ENCODE measurements at regions not wholly inside any gene's neighbourhood (a gene's known extent, or its start where the extent isn't known, plus 50 kb on each side); places are given as distances from the start of the nearest gene placed in this dataset.

DNA sequence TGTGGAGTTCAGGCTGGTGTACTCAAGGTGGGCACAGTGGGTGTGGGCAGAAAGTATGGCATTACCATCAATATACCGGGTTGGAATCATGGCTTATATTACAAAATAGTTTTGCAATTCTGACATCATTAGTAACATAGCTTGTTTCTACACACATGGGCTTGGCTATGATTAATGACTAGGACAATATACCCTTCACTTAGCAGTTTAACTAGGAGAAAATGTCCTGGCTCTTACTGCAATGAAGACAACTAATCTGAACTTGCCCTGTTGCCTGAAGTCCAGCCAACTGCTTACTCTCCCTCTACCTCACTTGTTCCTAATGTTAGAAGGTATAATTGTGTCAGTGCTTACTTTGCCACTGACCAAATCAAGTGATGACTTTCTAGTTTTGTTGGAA is 612.5 kb downstream of the EFNA5 start:
- TF ChIP-seq ZBTB7A (IDR thresholded peaks at IDR 0.05; ENCODE audit: low read depth) = no peak
- no peak for TF ChIP-seq RAD21 (IDR thresholded peaks at IDR 0.05; ENCODE audit: low read depth)
- no peak for TF ChIP-seq CEBPB (IDR thresholded peaks at IDR 0.05)

GRCh38 chr5:107056278-107056677 is 614.5 kb downstream of the EFNA5 start:
- no peak for TF ChIP-seq TCF12 (IDR thresholded peaks at IDR 0.05; ENCODE audit: low read depth)
- TF ChIP-seq, protein P1, sequence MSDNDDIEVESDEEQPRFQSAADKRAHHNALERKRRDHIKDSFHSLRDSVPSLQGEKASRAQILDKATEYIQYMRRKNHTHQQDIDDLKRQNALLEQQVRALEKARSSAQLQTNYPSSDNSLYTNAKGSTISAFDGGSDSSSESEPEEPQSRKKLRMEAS (IDR thresholded peaks at IDR 0.05) = no peak
- TF ChIP-seq ZBTB7A (IDR thresholded peaks at IDR 0.05; ENCODE audit: low read depth) = no peak
- TF ChIP-seq EGR1 (IDR thresholded peaks at IDR 0.05) = no peak
- TF ChIP-seq EP300 (IDR thresholded peaks at IDR 0.05; ENCODE audit: borderline replicate concordance) = no peak
- TF ChIP-seq RAD21 (IDR thresholded peaks at IDR 0.05; ENCODE audit: low read depth) = no peak
- no peak for TF ChIP-seq CREB1 (IDR thresholded peaks at IDR 0.05; ENCODE audit: low read depth)
- no peak for TF ChIP-seq CEBPB (IDR thresholded peaks at IDR 0.05)
- TF ChIP-seq YY1 (IDR thresholded peaks at IDR 0.05; ENCODE audit: low read depth) = no peak
- no peak for TF ChIP-seq TAF1 (IDR thresholded peaks at IDR 0.05; ENCODE audit: low read depth)
- TF ChIP-seq NFIC (IDR thresholded peaks at IDR 0.05) = no peak
- TF ChIP-seq, protein P2, sequence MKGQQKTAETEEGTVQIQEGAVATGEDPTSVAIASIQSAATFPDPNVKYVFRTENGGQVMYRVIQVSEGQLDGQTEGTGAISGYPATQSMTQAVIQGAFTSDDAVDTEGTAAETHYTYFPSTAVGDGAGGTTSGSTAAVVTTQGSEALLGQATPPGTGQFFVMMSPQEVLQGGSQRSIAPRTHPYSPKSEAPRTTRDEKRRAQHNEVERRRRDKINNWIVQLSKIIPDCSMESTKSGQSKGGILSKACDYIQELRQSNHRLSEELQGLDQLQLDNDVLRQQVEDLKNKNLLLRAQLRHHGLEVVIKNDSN (IDR thresholded peaks at IDR 0.05) = no peak
- no peak for TF ChIP-seq FOXM1 (IDR thresholded peaks at IDR 0.05; ENCODE audit: borderline replicate concordance, low read depth)
- TF ChIP-seq TEAD4 (IDR thresholded peaks at IDR 0.05) = no peak
- no peak for TF ChIP-seq REST (IDR thresholded peaks at IDR 0.05; ENCODE audit: low read depth)

- TF ChIP-seq YY1 (IDR thresholded peaks at IDR 0.05; ENCODE audit: low read depth) (no peak), CEBPB (IDR thresholded peaks at IDR 0.05) (no peak), EP300 (IDR thresholded peaks at IDR 0.05; ENCODE audit: borderline replicate concordance) (no peak), RAD21 (IDR thresholded peaks at IDR 0.05; ENCODE audit: low read depth) (no peak), TAF1 (IDR thresholded peaks at IDR 0.05; ENCODE audit: low read depth) (no peak), EGR1 (IDR thresholded peaks at IDR 0.05) (no peak), ZBTB7A (IDR thresholded peaks at IDR 0.05; ENCODE audit: low read depth) (no peak), REST (IDR thresholded peaks at IDR 0.05; ENCODE audit: low read depth) (no peak), FOXM1 (IDR thresholded peaks at IDR 0.05; ENCODE audit: borderline replicate concordance, low read depth) (no peak), CREB1 (IDR thresholded peaks at IDR 0.05; ENCODE audit: low read depth) (no peak), TCF12 (IDR thresholded peaks at IDR 0.05; ENCODE audit: low read depth) (no peak), NFIC (IDR thresholded peaks at IDR 0.05) (no peak), TEAD4 (IDR thresholded peaks at IDR 0.05) (no peak)
- TF ChIP-seq, protein P2 (IDR thresholded peaks at IDR 0.05) = no peak
- TF ChIP-seq, protein P1 (IDR thresholded peaks at IDR 0.05) = no peak
Observed at GRCh38 chr5:107047048-107047447, 623.7 kb downstream of the EFNA5 start.

DNA sequence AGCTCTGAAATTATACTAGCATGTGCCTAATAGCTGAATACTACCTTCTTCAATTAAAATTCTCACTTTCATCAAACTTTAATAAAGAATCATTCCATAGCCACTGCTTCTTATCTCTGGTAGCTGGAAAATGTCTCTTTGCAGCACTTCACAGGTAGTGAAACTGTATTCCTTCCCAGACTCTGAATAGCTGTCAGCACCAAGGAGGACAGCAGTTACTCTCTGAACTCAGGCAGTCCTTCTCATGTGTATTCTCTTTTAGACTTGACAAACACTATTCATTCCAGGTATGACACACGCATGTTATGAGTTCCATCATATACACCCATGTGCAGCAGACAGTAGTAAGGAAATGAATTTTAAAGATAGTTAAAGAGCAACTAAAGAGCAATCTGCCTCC is 627.1 kb downstream of the EFNA5 start:
- TF ChIP-seq RAD21 (IDR thresholded peaks at IDR 0.05; ENCODE audit: low read depth) (no peak), TEAD4 (IDR thresholded peaks at IDR 0.05) (no peak), EGR1 (IDR thresholded peaks at IDR 0.05) (no peak), CREB1 (IDR thresholded peaks at IDR 0.05; ENCODE audit: low read depth) (no peak), YY1 (IDR thresholded peaks at IDR 0.05; ENCODE audit: low read depth) (no peak), TCF12 (IDR thresholded peaks at IDR 0.05; ENCODE audit: low read depth) (no peak), REST (IDR thresholded peaks at IDR 0.05; ENCODE audit: low read depth) (no peak), CEBPB (IDR thresholded peaks at IDR 0.05) (no peak), ZBTB7A (IDR thresholded peaks at IDR 0.05; ENCODE audit: low read depth) (no peak), TAF1 (IDR thresholded peaks at IDR 0.05; ENCODE audit: low read depth) (no peak), FOXM1 (IDR thresholded peaks at IDR 0.05; ENCODE audit: borderline replicate concordance, low read depth) (no peak)
- TF ChIP-seq, protein P1 (IDR thresholded peaks at IDR 0.05) = no peak
- TF ChIP-seq, protein P2 (IDR thresholded peaks at IDR 0.05) = no peak
